Epithelial cell of prostate (primary cell): ENCODE measurements at regions not wholly inside any gene's neighbourhood (a gene's known extent, or its start where the extent isn't known, plus 50 kb on each side); places are given as distances from the start of the nearest gene placed in this dataset.
"Not testable (repeated sequence)": the region's sequence is repeated elsewhere in the genome, so short reads cannot be mapped to it uniquely, and the experiment has no call there.

ENCODE experiments used
- DNase-seq: peaks from one replicate; pipeline ENCODE4 v3.0.0-alpha.2; 2011; ENCODE audit warnings: low read depth, low spot score
- H3K27ac ChIP-seq: fragments of 450-650 bp; 2 replicates; pipeline ENCODE4 v1.5.1; 2017; ENCODE audit warnings: mild to moderate bottlenecking

DNA sequence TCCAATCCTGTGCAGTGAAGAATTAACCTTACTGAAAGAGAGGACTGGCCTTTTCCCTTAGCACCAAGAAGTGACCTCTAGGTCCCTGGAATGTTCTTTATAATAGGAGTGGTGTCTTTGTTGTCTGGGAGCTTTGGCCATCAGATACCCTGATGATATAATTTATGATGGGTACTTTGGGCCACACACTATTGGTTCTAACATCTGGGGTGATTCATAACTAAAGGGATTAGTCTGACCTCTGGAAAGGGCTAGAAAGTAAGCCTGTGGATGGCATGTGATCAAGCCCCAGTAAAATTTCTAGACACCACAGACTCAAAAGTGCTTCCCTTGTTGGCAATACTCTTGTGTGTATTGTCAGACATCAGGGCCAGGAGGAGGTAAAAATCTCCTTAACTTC is 891.2 kb downstream of the KCNA4 start:
- no peak for DNase-seq
- no peak overlapping the region for H3K27ac ChIP-seq

DNA sequence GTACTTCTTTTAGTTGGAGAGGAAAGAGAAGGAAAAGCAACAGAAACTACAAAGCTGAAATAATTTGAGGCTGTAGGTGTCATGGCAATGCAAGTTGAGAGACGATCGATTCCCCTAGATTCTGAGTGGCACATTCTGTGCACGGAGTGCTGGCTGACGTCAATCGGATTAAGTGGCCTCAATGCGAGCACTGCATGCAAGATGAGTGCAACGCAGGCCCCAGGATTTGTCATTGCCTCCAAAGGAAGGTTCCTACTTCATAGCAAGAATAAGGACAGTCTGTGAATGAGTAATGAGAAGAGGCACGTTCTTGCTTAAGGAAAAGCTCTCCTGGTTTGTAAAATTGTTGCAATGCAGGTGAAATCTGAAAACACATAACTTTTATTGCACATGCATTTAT is 892.4 kb downstream of the KCNA4 start:
- no peak for DNase-seq
- no peak overlapping the region for H3K27ac ChIP-seq

DNA sequence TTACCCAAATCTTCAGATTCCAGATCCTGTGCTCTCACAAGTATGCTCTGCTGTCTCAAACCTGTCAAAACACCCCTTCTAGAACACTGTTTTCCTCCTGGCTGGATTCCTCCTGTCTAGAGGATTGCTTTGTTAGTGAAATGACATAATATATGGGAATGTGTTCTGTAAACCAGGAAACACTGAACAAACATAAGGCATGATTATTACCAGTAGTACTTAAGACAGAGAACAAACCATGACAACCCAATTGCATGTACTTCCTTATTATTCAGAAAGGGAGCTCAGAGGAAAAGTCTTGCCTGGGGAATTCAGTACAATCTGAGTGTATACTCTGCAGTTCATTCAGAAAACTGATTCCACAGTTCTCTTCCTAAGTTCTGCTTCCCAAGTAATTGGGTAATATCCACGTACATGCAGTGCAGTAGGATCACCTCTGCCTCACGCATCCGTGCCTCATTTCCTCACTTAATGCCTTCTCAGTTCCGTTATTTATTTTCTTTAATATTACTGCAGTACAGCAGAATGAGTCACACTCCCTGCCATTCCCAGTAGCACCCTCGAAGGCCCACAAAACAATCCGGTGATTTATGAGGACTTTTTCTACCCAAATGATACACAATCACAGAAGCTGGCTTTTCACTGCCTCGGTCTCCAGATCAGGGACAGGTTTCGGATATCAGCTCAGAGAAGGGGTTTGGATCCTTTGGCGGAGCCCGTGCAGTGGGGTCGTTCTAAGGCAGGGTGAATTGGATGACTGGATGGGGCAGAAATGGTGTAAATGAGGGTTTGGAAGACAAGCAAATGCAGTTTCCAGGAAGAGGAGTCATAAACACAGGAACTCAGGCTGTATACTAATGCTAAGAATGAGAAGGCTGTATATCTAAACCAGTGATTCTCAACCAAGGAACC is 896.9 kb downstream of the KCNA4 start:
- H3K27ac ChIP-seq = peak overlapping the region; percentile 60
- peak; percentile 24 for DNase-seq

DNA sequence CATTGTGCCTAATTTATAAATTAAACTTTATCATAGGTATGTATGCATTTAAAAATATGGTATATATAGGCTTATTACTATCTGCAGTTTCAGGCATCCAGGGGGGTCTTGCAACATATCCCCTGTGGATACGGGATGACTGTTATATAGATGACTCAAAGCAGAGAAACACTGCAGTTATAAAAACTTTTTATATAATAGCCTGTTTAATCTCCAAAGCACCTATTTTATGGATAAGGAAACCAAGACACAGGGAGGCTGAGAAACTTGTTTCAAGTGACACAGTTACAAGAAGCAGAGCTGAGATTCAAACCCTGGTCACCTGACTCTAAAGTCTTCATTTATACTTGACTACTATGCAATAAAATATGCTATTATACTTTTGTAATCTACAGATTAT is 897.7 kb downstream of the KCNA4 start:
- peak overlapping the region; percentile 60 for H3K27ac ChIP-seq
- no peak for DNase-seq

DNA sequence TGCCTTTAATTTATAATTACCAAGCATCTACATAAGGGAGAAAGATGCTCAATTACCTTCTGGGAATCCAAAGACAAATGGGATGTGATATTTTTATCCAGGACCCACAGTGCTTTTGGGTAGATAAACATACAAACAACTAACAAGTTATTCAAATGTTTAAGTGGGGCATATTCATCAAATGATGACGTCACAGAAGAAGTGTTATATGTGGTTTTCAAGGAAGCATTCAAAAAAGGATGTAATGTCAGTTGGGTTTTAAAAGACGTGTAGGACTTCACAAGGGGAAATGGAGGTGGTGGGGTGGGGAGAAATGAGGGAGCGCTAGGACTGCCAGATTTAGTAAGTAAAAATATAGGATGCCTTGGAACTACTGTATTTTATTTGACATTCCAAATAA is 915.9 kb downstream of the KCNA4 start:
- DNase-seq = no peak
- H3K27ac ChIP-seq = no peak overlapping the region

DNA sequence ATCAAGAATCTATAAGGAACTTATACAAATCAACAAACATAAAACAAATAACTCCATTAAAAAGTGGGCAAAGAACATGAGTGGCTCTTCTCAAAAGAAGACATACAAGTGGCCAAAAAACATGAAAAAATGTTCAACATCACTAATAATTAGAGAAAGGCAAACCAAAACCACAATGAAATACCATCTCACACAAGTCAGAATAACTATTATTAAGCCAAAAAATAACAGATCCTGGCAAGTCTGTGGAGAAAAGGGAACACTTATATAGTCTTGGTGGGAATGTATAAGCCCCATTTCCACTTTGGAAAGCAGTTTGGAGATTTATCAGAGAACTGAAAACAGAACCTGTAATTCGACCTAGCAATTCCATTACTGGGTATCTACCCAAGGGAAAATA is 921.0 kb downstream of the KCNA4 start:
- no peak overlapping the region for H3K27ac ChIP-seq
- DNase-seq = no peak

DNA sequence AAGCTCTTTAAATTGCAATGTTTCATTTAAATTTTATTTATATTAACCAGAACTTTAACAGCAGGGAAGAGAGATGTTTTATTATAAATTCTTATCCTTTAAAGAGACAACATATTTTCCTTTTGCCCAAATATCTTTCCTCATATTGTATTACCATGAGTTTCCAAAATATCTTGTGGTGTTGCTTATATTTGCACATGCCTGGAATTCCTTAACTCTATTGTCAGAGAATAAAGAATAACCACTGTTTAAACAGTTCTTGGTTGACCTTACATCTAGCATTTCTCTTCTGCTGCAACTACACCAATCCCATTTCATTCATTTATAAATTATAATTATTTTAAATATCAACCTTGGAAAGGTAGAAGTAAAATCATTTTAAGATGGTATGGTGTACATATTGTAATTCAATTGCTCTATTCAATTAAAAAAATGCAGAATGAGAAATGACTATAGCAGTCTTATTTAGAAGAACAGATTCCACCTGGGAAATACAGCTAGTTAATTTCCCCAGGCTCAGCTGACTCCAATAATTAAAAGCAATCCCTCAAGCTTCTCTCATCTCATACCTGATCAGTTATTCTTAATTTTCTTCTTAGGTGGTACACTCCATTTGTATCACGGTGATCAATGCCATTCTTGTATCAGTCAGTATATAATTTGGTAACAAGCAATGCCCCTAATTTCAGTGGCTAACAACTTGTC is 923.3 kb downstream of the KCNA4 start:
- no peak for DNase-seq
- H3K27ac ChIP-seq = no peak overlapping the region

DNA sequence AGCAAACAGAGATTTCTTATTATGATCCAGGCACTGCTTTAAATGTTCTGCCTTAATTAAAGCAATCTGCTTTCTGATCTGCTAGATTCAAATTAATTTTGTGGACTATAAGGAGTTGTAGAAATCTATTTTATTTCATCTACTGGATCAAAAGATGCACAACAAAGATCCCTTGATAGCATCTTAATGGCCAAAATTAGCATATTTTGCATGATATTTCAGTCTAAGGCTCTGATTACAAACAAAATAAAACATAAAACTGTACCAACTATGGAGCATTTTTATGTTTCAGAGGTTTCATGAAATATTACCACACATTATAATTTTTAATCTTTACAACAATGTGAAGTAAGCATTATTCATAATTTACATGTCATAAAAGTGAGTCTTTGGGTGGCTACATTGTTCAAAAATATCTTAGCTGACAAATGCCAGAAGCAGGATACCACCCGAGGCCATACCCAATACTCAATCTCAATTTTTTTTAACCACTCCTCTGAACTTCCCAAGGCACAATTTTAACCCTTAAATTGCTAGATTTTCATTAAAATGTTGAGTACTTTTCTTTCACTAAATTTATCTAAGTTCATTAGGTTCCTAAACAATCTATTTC is 929.5 kb downstream of the KCNA4 start:
- DNase-seq = no peak
- H3K27ac ChIP-seq = no peak overlapping the region

DNA sequence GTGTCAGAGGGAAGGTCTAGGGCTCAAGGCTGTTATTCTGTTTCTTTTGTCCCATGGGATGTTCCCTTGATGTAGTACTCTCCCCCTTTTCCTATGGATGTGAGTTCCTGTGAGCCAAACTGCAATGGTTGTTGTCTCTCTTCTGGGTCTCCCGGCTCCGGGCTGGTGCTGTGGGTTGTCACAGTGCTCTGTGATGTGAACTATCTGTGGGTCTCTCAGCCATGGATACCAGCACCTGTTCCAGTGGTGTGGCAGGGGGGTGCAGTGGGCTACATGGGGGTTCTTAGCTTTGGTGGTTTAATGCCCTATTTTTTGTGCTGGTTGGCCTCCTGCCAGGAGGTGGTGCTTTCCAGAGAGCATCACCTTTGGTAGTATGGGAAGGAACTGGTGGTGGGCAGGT is 941.1 kb downstream of the KCNA4 start:
- no peak overlapping the region for H3K27ac ChIP-seq
- DNase-seq = no peak

DNA sequence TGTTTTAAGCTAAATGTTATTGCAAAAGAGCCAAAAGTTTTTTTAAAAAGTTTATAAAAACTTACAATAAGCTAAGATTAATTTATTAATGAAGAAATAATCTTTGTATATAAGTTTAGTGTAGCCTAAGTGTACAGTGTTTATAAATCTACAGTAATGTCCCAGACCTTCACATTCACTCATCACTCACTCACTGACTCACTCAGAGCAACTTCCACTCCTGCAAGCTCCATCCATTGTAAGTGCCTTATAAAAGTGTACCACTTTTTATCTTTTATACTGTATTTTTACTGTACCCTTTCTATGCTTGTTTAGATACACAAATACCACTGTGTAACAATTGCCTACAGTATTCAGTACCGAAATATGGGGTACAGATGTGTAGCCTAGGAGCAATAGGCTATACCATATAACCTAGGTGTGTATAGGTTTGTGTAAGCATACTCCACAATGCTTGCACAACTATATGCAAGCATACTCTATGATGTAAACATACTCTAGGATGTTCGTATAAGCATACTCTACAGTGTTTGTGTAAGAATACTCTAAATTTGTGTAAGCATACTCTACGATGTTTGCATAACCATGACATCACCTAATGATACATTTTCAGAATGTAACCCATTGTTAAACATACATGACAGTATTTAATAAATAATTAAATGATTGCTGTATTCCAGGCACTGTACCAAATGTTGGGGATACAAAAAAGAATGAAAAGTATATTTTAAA is 953.0 kb downstream of the KCNA4 start:
- DNase-seq = no peak
- no peak overlapping the region for H3K27ac ChIP-seq

DNA sequence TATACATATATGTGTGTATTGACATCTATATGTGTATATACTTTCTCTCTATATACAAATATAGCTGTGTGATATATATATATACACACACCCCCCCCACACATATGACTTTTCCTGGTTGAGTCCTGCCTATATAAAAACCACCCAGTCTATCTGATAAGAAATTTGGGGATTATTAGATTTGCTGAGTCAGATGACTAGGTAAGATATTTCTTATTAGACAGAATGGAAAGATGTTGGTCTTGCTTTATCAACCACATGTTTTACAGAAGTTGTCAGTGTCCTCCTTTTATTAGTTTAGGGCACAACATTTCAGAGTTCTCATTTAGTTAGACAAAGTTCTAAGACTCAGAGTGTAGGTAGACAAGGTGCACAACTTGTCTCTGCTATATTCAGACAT is 953.3 kb downstream of the METTL15 start:
- no peak overlapping the region for H3K27ac ChIP-seq
- DNase-seq = no peak

DNA sequence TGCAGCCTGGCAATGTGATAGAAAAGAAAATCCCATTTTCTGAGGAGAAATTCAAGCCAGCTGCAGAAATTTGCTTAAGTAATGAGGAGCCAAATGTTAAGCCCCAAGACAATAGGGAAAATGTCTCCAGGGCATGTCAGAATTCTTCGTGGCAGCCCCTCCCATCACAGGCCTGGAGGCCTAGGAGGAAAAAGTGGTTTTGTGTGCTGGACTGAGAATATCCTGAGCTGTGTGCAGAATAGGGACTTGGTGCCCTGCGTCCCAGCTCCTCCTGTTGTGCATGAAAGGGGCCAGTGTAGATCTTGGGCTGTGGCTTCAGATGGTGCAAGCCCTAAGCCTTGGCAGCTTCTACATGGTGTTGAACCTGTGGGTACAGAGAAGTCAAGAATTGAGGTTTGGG is 948.3 kb downstream of the METTL15 start:
- DNase-seq, H3K27ac ChIP-seq: not testable (repeated sequence)

DNA sequence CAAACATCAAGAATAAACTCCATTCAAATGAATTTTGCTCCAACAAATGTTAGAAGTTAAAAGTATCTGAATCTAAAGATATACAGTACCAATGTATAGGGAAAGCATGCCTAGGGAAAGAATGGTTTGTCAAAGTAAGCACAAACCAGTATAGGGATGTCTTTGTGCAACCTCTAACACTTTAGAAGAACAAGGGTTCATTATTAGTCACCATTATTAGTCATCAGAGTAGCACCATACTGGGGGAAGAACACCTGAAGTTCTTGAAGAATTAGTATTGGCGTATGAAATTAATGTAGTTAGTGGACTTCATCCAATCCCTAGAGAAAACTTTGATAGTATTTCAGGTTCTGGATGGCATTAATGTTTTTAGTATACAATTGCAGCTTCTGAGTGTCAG is 943.7 kb downstream of the METTL15 start:
- no peak overlapping the region for H3K27ac ChIP-seq
- DNase-seq = peak; percentile 27

DNA sequence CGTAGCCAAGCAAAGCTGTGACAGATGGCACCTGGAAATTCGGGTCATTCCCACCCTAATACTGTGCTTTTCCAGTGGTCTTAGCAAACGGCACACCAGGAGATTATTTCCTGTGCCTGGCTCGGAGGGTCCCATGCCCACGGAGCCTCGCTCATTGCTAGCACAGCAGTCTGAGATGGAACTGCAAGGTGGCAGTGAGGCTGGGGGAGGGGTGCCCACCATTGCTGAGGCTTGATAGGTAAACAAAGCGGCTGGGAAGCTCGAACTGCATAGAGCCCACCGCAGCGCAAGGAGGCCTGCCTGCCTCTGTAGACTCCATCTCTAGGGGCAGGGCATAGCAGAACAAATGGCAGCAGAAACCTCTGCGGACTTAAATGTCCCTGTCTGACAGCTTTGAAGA is 942.8 kb downstream of the METTL15 start:
- H3K27ac ChIP-seq, DNase-seq: not testable (repeated sequence)

DNA sequence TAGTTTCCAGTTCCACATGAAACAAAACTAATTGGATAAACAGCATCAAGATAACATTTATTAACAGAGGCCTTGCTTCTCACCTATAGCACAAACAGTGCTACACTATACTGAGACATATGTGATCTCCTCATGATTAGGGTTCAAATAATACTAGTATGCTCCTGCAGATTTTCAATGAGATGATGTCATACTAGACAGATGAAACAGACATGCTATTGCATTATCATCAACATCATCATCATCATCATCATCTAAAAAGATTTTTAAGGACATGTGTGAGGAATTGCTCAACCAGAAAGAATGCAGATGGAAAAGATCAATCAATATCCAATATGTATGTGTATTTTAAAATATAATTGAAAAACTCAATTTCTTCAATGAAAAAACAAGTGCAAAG is 932.3 kb downstream of the METTL15 start:
- DNase-seq = no peak
- no peak overlapping the region for H3K27ac ChIP-seq

DNA sequence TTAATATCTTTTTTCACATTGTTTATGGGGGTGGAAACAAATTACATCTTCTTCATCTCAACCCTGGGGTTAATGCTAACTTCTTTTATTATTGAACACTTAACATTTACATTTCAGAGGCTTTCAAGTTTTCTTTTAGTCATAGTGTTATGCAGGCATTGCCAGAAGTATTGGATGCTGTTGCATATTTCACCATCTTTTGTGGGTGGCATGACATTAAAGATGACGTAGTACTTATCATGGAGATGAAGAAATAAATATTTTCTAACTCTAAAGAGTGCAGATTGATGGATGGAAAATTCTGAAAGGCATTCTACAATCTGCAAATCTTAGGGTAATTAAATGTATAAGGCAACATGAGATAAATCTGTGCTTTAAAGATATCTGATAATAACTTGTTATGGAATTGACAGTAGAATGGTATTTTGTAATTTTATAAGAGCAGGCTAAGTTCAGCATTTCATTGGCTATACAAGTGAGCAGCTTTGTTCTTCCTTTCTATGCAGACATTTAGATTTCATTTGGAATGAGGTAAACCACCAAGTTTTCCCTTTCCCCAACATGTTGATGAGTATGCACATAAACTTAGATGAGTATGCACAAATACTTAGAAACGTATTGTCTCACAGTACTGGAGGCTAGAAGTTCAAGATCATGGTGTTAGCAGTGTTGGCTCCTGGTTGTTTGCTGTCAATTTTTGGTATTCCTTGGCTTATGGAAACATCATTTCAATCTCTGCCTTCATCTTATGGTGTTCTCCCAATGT is 924.4 kb downstream of the METTL15 start:
- no peak for DNase-seq
- H3K27ac ChIP-seq = no peak overlapping the region

DNA sequence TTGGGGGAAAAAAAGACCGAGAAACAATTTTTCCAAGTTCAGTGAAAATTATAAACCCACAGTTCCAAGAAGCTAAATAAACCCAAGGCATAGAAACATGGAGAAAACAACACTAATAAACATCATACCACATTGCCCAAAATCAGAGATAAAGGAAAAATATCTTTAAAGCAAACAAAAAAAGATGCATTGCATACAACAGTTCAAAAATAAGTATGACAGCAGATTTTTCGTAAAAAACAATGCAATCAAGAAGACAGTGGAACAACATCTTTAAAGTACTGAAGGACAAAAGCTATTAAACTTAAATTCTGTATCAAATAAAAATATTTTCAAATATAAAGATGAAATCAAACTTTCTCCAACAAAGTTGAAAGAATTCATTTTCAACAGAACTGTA is 921.3 kb downstream of the METTL15 start:
- DNase-seq = no peak
- H3K27ac ChIP-seq = no peak overlapping the region

DNA sequence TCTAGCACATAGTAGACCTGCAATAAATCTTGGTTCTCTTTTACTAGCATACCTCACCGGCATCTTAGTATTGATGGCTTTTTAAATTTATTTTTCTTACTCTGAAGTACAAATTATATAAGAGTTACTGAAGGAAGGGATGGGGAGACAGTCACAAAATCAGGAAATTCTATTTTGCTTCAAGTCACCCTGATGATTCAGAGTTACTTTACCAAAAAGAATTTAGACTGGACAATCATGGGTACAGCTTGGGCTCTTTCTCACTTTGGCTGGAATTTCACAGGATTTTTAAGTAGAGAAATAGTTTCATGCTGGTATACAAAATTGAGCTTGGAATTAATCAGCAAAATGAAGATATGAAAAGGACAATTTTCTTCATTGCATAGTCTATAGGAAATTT is 919.2 kb downstream of the METTL15 start:
- H3K27ac ChIP-seq = no peak overlapping the region
- DNase-seq = no peak

DNA sequence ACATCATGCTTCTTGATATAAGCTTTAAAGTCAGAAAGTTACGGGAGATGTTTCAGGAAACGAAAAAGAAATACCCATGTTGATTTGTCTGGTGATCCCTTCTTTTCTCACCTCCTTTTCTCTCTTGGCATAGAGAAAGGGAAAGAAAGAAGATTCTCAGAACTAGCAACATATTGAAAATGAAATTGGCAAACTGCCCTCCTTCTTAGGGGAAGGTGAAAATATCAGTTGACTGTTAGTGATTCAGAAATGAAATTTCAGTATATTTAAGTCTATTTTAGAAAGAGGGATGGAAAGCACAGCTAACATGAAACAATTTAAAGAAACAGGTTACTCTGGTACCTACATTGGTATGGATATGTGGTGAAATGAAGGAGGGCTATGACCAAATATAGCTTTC is 918.1 kb downstream of the METTL15 start:
- DNase-seq = no peak
- H3K27ac ChIP-seq = no peak overlapping the region

DNA sequence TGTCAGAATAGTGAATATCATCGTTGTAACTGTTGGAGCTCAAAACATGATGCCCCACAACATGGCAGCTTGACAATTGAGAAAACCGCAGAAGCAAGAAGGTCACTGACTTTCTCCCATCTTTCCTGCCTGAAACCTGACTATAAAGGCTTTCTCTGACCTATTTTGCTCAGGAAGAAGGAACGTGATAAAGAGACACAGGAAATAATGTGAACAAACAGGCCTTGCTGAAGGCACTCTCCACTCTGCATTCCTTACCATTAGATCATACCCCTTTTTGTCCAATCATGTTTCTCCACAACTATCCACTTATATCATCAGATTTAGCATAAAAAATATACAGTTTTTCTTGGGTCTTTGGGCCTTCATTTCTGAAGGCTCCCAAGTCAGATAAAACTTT is 916.8 kb downstream of the METTL15 start:
- peak overlapping the region; percentile 53 for H3K27ac ChIP-seq
- DNase-seq = no peak
